ENCODE measurements at regions not wholly inside any gene's neighbourhood (a gene's known extent, or its start where the extent isn't known, plus 50 kb on each side); places are given as distances from the start of the nearest gene placed in this dataset.

DNA sequence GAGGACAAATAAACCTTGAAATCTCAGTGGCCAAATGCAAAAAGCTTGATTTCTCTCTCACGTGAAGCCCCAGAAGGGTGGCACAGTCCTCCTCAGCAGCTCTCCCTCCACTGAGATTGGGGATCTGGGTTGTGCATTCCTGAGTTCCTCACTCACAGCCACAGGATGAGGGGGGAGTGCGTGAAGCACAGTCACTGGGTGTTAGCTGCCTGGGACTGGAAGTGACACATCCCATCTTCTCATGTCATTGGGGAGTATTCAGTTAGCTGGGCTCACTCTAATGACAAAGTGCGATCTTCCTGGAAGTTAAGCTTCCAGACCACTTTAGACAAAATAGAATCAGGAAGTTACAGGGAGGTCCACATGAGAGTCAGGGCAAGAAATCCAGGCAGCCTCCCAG, 192.2 kb upstream of the LRFN2 start:
- H2AFZ ChIP-seq (ENCODE audit: low read depth, low read length) = no peak overlapping the region

DNA sequence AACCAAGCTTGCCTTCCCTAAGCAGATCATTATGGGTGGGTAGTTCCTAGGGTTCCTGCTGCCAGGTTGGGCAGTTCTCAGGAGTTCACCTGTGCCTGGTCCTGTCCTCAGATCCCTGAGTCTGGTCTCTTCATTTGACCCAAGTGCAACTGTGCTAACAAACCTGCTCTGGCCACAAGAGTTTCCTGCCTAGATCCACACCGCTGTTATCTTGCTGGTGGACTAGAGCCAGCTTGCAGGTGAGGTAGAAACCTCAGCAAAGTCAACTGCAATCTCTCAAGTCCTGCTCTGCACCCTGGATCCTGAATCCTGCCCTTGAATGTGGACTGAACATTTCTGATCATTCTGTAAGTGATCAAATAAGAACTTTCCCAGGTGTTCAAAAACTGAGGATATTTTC, 191.8 kb upstream of the LRFN2 start:
- no peak overlapping the region for H3K9ac ChIP-seq (ENCODE audit: insufficient read depth in 1 of 2, low read depth in 2 of 2, low read length in 2 of 2)
- H3K9me3 ChIP-seq (replicated peaks; ENCODE audit: control insufficient read depth, insufficient read depth, low read depth, low read length) = no peaks in the 10 kb centered on the region
- H3K9me1 ChIP-seq (ENCODE audit: control insufficient read depth, insufficient read depth, low read length) = no peaks in the 10 kb centered on the region
- intact Hi-C loops (cut with micrococcal nuclease) (no loop called here), in situ Hi-C loops (cut with MboI) (no loop called here)
- WGBS (ENCODE audit: insufficient coverage, low coverage, missing lambda C conversion rate) = 5% methylated on average over 1 of the region's 1 CpG
- H3K79me2 ChIP-seq (ENCODE audit: control insufficient read depth, insufficient read depth, low read length) = no peaks in the 10 kb centered on the region
- peaks cover 5 to 27% of the 10 kb centered on the region in 2 experiments; a peak in 3 of 5 replicates for H3K27me3 ChIP-seq (ENCODE audit: control insufficient read depth in 2 of 2, insufficient read depth in 2 of 2, low read length in 2 of 2)
- DNase-seq (ENCODE audit: extremely low read depth in 1 of 4, low spot score in 3 of 4) (no peak), ATAC-seq (no peak), FAIRE-seq (no peak)
- no peaks in the 10 kb centered on the region for H3K4me1 ChIP-seq (replicated peaks in 1 of 2; ENCODE audit: control insufficient read depth in 2 of 2, insufficient read depth in 2 of 2, low read length in 2 of 2)
- no TSS peak for BruUV-seq (replicated peaks)
- CTCF ChIA-PET (ENCODE audit: low intra/inter-chr PET ratio) = no interaction called here
- H2AFZ ChIP-seq (ENCODE audit: low read depth, low read length) = no peak overlapping the region
- H4K20me1 ChIP-seq (replicated peaks; ENCODE audit: control insufficient read depth, insufficient read depth, low read length) = 0 out of 2 replicates have a peak, but pooled peaks cover 4% of the 10 kb centered on the region
- H3K36me3 ChIP-seq (ENCODE audit: control insufficient read depth, insufficient read depth, low read length) = no peaks in the 10 kb centered on the region
- POLR2A ChIA-PET = interaction anchor here (1.1 kb wide), 1 partner anchor 18 kb away, joined by 3 read pairs; no protein-coding TSS in a partner anchor
- no peak overlapping the region for H3K4me3 ChIP-seq
- no peak overlapping the region for H3K4me2 ChIP-seq (ENCODE audit: insufficient read depth, low read length)
- H3K27ac ChIP-seq (ENCODE audit: extremely low read depth, low read depth, low read length) = no peak overlapping the region
- no peak for TF ChIP-seq ASH1L (IDR thresholded peaks at IDR 0.05; ENCODE audit: borderline replicate concordance, low read depth, partially characterized antibody)

More for the DNA sequence above, 192.2 kb upstream of the LRFN2 start:
- WGBS (ENCODE audit: insufficient coverage, low coverage, missing lambda C conversion rate) = 0% methylated on average over 3 of the region's 3 CpGs
- intact Hi-C loops (cut with micrococcal nuclease) (no loop called here), in situ Hi-C loops (cut with MboI) (no loop called here)
- no peak overlapping the region for H3K4me2 ChIP-seq (ENCODE audit: insufficient read depth, low read length)
- ATAC-seq (no peak), FAIRE-seq (no peak), DNase-seq (ENCODE audit: extremely low read depth in 1 of 4, low spot score in 3 of 4) (no peak)
- H3K4me1 ChIP-seq (replicated peaks in 1 of 2; ENCODE audit: control insufficient read depth in 2 of 2, insufficient read depth in 2 of 2, low read length in 2 of 2) = no peaks in the 10 kb centered on the region
- H3K9me1 ChIP-seq (ENCODE audit: control insufficient read depth, insufficient read depth, low read length) = no peaks in the 10 kb centered on the region
- H3K9me3 ChIP-seq (replicated peaks; ENCODE audit: control insufficient read depth, insufficient read depth, low read depth, low read length) = no peaks in the 10 kb centered on the region
- POLR2A ChIA-PET = interaction anchor here (0.6 to 1.1 kb wide), 2 partner anchors 10 to 19 kb away, joined by 3 read pairs; no protein-coding TSS in a partner anchor
- H3K27me3 ChIP-seq (ENCODE audit: control insufficient read depth in 2 of 2, insufficient read depth in 2 of 2, low read length in 2 of 2) = peaks cover 5 to 27% of the 10 kb centered on the region in 2 experiments; a peak in 3 of 5 replicates
- H3K79me2 ChIP-seq (ENCODE audit: control insufficient read depth, insufficient read depth, low read length) = no peaks in the 10 kb centered on the region
- H3K4me3 ChIP-seq = no peak overlapping the region
- no peaks in the 10 kb centered on the region for H3K36me3 ChIP-seq (ENCODE audit: control insufficient read depth, insufficient read depth, low read length)
- 0 out of 2 replicates have a peak, but pooled peaks cover 4% of the 10 kb centered on the region for H4K20me1 ChIP-seq (replicated peaks; ENCODE audit: control insufficient read depth, insufficient read depth, low read length)
- TF ChIP-seq, protein P1, sequence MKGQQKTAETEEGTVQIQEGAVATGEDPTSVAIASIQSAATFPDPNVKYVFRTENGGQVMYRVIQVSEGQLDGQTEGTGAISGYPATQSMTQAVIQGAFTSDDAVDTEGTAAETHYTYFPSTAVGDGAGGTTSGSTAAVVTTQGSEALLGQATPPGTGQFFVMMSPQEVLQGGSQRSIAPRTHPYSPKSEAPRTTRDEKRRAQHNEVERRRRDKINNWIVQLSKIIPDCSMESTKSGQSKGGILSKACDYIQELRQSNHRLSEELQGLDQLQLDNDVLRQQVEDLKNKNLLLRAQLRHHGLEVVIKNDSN (CRISPR knock-in tag; IDR thresholded peaks at IDR 0.05) = no peak
- no peak for TF ChIP-seq OTX1 (CRISPR knock-in tag; IDR thresholded peaks at IDR 0.05)
- no peak for TF ChIP-seq KLF1 (tag; IDR thresholded peaks at IDR 0.05)
- no TSS peak for BruUV-seq (replicated peaks)
- no peak overlapping the region for H3K9ac ChIP-seq (ENCODE audit: insufficient read depth in 1 of 2, low read depth in 2 of 2, low read length in 2 of 2)
- CTCF ChIA-PET (ENCODE audit: low intra/inter-chr PET ratio) = no interaction called here
- H3K27ac ChIP-seq (ENCODE audit: extremely low read depth, low read depth, low read length) = no peak overlapping the region
